Suprapubic skin (tissue), 4 donors: ENCODE measurements at regions not wholly inside any gene's neighbourhood (a gene's known extent, or its start where the extent isn't known, plus 50 kb on each side); places are given as distances from the start of the nearest gene placed in this dataset.
"Not testable (repeated sequence)": the region's sequence is repeated elsewhere in the genome, so short reads cannot be mapped to it uniquely, and the experiment has no call there.

Source experiments
- DNase-seq, 2 donors: peaks; one replicate each; pipeline ENCODE4 v3.0.0-alpha.2; 2019; ENCODE audit warnings: low spot score in 2 of 2
- H3K27ac ChIP-seq: fragments of 200-600 bp; sonication (generic); one replicate; pipeline ENCODE4 v1.5.1; 2019
- H3K27me3 ChIP-seq: fragments of 200-600 bp; sonication (generic); one replicate; pipeline ENCODE4 v1.5.1; 2019
- H3K36me3 ChIP-seq: fragments of 200-600 bp; sonication (generic); one replicate; pipeline ENCODE4 v1.5.1; 2019
- H3K4me1 ChIP-seq: fragments of 200-600 bp; sonication (generic); one replicate; pipeline ENCODE4 v1.5.1; 2019
- H3K4me3 ChIP-seq: fragments of 200-600 bp; sonication (generic); one replicate; pipeline ENCODE4 v1.5.1; 2019; ENCODE audit warnings: mild to moderate bottlenecking
- H3K9me3 ChIP-seq: fragments of 200-600 bp; sonication (generic); one replicate; pipeline ENCODE4 v1.5.1; 2019
- EP300 ChIP-seq: sonication (generic); formaldehyde crosslinking; IDR thresholded peaks from one replicate; pipeline ENCODE4 v1.6.1; 2017; ENCODE audit warnings: antibody characterized with exemption
- POLR2A ChIP-seq, 2 donors: fragments of 450-650 bp; IDR thresholded peaks; one replicate each; pipeline ENCODE4 v1.6.1; 2017; ENCODE audit warnings: antibody characterized with exemption in 2 of 2, mild to moderate bottlenecking in 2 of 2, moderate library complexity in 2 of 2
- POLR2AphosphoS5 ChIP-seq, 3 donors: sonication (generic); formaldehyde crosslinking; IDR thresholded peaks; one replicate each; pipeline ENCODE4 v1.6.1; 2017; ENCODE audit warnings: antibody characterized with exemption in 3 of 3
- WGBS: methylation state at CpG from one replicate; pipeline ENCODE4 v1.1.5; 2018; 5-methylcytosine and 5-hydroxymethylcytosine counted together
- TF ChIP-seq, protein P1 (sequence below), 2 donors: fragments of 200-600 bp in 1 of 2; fragments of 450-650 bp in 1 of 2; sonication (generic) in 1 of 2; IDR thresholded peaks; one replicate each; pipeline ENCODE4 v1.5.1; 2016 to 2019; ENCODE audit warnings: antibody characterized with exemption in 2 of 2, mild to moderate bottlenecking in 1 of 2, moderate library complexity in 1 of 2

DNA sequence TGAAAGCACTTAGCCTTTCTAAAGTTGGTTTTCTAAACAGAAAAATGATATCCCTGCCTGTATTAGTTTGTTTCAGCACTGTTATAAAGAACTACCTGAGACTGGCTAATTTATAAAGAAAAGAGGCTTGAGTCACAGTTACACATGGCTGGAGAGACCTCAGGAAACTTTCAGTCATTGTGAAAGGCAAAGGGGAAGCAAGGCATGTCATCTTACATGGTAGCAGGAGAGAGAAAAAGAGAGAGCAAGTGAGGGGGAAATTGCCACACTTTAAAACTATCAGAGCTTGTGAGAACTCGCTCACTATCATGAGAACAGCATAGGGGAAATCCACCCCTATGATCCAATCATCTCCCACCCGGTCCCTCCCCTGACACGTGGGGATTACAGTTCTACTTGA lies 64.9 kb downstream of the FAM170A start:
- Histone ChIP-seq H3K27me3 (no peaks in the 10 kb centered on the region), H3K36me3 (no peaks in the 10 kb centered on the region), H3K9me3 (no peaks in the 10 kb centered on the region), H3K4me1 (no peaks in the 10 kb centered on the region), H3K27ac (no peak overlapping the region), H3K4me3 (no peak overlapping the region)
- no peak for DNase-seq
- TF ChIP-seq EP300 (no peak), POLR2AphosphoS5 (IDR thresholded peaks at IDR 0.05) (no peak), POLR2A (IDR thresholded peaks at IDR 0.05) (no peak)
- TF ChIP-seq, protein P1, sequence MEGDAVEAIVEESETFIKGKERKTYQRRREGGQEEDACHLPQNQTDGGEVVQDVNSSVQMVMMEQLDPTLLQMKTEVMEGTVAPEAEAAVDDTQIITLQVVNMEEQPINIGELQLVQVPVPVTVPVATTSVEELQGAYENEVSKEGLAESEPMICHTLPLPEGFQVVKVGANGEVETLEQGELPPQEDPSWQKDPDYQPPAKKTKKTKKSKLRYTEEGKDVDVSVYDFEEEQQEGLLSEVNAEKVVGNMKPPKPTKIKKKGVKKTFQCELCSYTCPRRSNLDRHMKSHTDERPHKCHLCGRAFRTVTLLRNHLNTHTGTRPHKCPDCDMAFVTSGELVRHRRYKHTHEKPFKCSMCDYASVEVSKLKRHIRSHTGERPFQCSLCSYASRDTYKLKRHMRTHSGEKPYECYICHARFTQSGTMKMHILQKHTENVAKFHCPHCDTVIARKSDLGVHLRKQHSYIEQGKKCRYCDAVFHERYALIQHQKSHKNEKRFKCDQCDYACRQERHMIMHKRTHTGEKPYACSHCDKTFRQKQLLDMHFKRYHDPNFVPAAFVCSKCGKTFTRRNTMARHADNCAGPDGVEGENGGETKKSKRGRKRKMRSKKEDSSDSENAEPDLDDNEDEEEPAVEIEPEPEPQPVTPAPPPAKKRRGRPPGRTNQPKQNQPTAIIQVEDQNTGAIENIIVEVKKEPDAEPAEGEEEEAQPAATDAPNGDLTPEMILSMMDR (IDR thresholded peaks at IDR 0.05), result no peak
- 71% methylated on average over 3 of the region's 3 CpGs for WGBS

DNA sequence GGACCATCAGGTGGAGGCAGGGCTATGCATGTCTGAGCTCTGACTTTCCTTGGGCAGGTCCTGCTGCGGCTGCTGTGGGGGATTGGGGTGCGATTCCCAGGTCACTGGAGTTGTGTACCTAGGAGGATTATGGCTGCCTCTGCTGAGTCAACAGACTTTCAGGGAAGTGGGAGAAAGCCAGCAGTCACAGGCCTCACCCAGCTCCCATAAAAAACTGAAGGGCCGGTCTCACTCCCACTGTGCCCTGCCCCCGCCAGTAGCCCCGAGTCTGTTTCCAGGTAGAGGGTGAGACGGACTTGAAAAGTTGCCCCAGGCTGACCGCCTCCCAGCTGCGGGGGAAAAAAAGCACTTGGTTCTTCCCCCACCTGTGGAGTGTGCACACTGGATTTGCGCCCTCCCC lies 76.7 kb downstream of the FAM170A start:
- 79% methylated on average over 7 of the region's 9 CpGs for WGBS
- Histone ChIP-seq H3K27me3 (no peaks in the 10 kb centered on the region), H3K4me1 (no peaks in the 10 kb centered on the region), H3K36me3 (no peaks in the 10 kb centered on the region), H3K4me3 (no peak overlapping the region), H3K27ac (no peak overlapping the region), H3K9me3 (no peaks in the 10 kb centered on the region)
- DNase-seq, result no peak
- TF ChIP-seq POLR2A (IDR thresholded peaks at IDR 0.05), result no peak
- no peak for TF ChIP-seq EP300
- TF ChIP-seq, protein P1 (IDR thresholded peaks at IDR 0.05), result no peak
- TF ChIP-seq POLR2AphosphoS5 (IDR thresholded peaks at IDR 0.05), result no peak

DNA sequence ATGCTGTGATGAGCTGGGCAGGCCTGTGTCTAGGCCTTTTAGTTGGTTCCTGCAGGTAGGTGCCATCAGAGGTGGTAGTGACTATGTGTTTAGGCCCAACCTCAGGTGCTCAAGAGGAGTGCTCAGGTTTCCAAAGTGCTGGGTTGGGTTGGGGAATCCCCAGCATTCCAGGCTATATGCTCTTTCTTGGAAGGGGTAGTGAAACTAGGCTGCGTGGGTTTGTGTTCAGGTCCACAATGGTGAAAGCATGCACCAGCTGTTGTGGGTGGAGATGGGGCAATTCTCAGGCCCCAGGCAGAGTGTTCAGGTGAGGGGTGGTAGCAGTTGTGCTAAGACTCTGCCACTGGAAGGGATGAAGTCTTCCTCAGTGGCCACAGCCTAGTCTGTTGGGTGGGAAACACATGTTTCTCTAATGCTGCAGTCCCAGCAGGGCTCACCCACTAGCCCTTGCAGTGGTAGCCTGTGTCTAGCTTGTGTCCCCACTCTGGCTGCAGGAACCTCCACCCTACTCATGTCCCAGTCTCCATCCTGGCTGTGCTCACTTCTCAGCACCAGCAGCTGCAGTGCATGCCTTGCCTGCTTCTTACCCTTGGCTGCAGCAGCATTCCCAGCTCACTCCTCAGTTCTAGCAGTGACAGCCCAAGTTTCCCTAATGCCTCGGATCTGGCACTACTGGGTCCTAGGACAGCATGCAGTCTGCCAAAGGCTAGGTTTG lies 78.9 kb downstream of the FAM170A start:
- no peak overlapping the region for H3K27ac ChIP-seq
- no peaks in the 10 kb centered on the region for H3K27me3 ChIP-seq
- no peak for TF ChIP-seq POLR2A (IDR thresholded peaks at IDR 0.05)
- no peak for TF ChIP-seq EP300
- TF ChIP-seq, protein P1 (IDR thresholded peaks at IDR 0.05), result no peak
- no peak for TF ChIP-seq POLR2AphosphoS5 (IDR thresholded peaks at IDR 0.05)
- H3K4me3 ChIP-seq, result no peak overlapping the region
- WGBS, result 79% methylated on average over 2 of the region's 2 CpGs
- DNase-seq, result no peak
- H3K9me3 ChIP-seq, result no peaks in the 10 kb centered on the region
- no peaks in the 10 kb centered on the region for H3K36me3 ChIP-seq
- H3K4me1 ChIP-seq, result no peaks in the 10 kb centered on the region

DNA sequence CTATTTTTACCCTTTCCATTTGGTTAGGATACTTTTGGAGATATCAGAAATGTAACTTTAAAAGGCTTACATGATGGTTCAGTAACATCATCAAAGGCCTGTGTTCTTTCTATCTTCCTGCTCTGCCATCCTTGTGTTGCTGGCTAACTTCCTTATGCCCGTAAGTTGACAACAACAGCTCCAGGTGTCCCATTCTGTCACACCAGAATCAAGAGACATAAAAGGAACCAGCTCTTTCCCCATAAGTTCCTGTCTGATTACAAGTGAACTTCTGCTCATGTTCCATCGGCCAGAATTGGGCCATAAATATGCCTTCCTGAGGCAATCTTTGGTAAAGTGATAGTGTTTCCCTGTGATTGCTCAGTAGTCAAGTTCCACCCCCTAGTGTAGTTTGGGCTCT lies 92.4 kb downstream of the FAM170A start:
- 31% methylated on average over 2 of the region's 2 CpGs for WGBS
- TF ChIP-seq POLR2AphosphoS5 (IDR thresholded peaks at IDR 0.05), result no peak
- TF ChIP-seq EP300, result no peak
- TF ChIP-seq, protein P1 (IDR thresholded peaks at IDR 0.05), result no peak
- TF ChIP-seq POLR2A (IDR thresholded peaks at IDR 0.05), result no peak
- DNase-seq, result no peak

DNA sequence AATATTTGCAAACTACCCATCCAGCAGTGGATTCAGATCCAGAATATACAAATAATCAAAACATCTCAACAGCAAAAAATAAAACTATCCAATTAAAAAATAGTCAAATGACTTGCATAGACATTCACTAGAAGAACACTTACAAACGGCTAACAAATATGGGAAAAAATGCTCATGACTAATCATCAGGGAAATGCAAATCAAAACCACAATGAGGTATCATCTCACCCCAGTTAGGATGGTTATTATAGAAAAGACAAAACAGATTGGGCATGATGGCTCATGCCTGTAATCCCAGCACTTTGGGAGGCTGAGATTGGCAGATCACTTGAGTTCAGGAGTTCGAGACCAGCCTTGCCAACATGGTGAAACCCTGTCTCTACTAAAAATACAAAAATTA lies 95.9 kb downstream of the FAM170A start:
- not testable (repeated sequence) for DNase-seq, H3K9me3 ChIP-seq, H3K27me3 ChIP-seq, H3K27ac ChIP-seq, H3K36me3 ChIP-seq, H3K4me1 ChIP-seq, H3K4me3 ChIP-seq
- WGBS, result 81% methylated on average over 2 of the region's 2 CpGs

More for the DNA sequence above, 92.4 kb downstream of the FAM170A start:
- Histone ChIP-seq H3K27me3 (no peaks in the 10 kb centered on the region), H3K4me1 (no peaks in the 10 kb centered on the region), H3K36me3 (no peaks in the 10 kb centered on the region), H3K4me3 (no peak overlapping the region), H3K9me3 (peaks cover 9% of the 10 kb centered on the region), H3K27ac (no peak overlapping the region)

DNA sequence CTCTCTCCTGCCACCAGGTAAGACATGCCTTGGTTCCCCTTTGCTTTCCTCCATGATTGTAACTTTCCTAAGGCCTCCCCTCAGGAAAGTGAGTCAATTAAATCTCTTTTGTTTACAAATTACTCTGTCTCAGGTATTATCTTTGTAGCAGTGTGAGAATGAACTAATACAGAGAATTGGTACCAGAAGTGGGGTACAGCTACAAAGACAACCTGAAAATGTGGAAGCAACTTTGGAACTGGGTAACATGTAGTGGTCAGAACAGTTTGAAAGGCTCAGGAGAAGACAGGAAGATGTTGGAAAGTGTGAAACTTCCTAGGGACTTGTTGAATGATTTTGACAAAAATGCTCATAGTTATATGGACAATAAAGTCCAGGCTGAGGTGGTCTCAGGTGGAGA lies 97.2 kb downstream of the FAM170A start:
- no peaks in the 10 kb centered on the region for H3K27me3 ChIP-seq
- no peaks in the 10 kb centered on the region for H3K36me3 ChIP-seq
- no peak for DNase-seq
- no peak overlapping the region for H3K27ac ChIP-seq
- no peak overlapping the region for H3K4me3 ChIP-seq
- no peaks in the 10 kb centered on the region for H3K4me1 ChIP-seq
- TF ChIP-seq EP300, result no peak
- TF ChIP-seq, protein P1 (IDR thresholded peaks at IDR 0.05), result no peak
- no peak for TF ChIP-seq POLR2A (IDR thresholded peaks at IDR 0.05)
- TF ChIP-seq POLR2AphosphoS5 (IDR thresholded peaks at IDR 0.05), result no peak
- peaks cover 9% of the 10 kb centered on the region for H3K9me3 ChIP-seq
